Hepatocyte (in vitro differentiated cells): ENCODE measurements at regions not wholly inside any gene's neighbourhood (a gene's known extent, or its start where the extent isn't known, plus 50 kb on each side); places are given as distances from the start of the nearest gene placed in this dataset.

ENCODE experiments used
- DNase-seq: peaks from one replicate; pipeline ENCODE4 v3.0.0-alpha.2; 2016; ENCODE audit warnings: low spot score
- H2AFZ ChIP-seq: fragments of 200-600 bp; sonication (generic); 2 replicates; pipeline ENCODE4 v1.6.0; 2016; ENCODE audit warnings: antibody characterized with exemption, mild to moderate bottlenecking
- H3K27ac ChIP-seq: fragments of 200-600 bp; sonication (generic); 2 replicates; pipeline ENCODE4 v1.5.1; 2016; ENCODE audit warnings: mild to moderate bottlenecking
- H3K27me3 ChIP-seq: fragments of 200-600 bp; sonication (generic); 2 replicates; pipeline ENCODE4 v1.6.1; 2016
- H3K36me3 ChIP-seq: fragments of 200-600 bp; sonication (generic); replicated peaks from 2 replicates; pipeline ENCODE4 v1.5.1; 2016; ENCODE audit warnings: low read depth; ENCODE audit not compliant: insufficient read depth
- H3K4me1 ChIP-seq: fragments of 200-600 bp; sonication (generic); 2 replicates; pipeline ENCODE4 v1.5.1; 2016; ENCODE audit warnings: mild to moderate bottlenecking, moderate library complexity; ENCODE audit not compliant: insufficient read depth
- H3K4me2 ChIP-seq: fragments of 200-600 bp; sonication (generic); 2 replicates; pipeline ENCODE4 v1.6.0; 2016
- H3K4me3 ChIP-seq: fragments of 200-600 bp; sonication (generic); 2 replicates; pipeline ENCODE4 v1.5.1; 2016; ENCODE audit warnings: mild to moderate bottlenecking
- H3K79me2 ChIP-seq: fragments of 200-600 bp; sonication (generic); 2 replicates; pipeline ENCODE4 v1.6.0; 2017; ENCODE audit warnings: mild to moderate bottlenecking
- H3K9me2 ChIP-seq: fragments of 200-600 bp; sonication (generic); replicated peaks from 2 replicates; pipeline ENCODE4 v1.6.0; 2017; ENCODE audit warnings: mild to moderate bottlenecking; ENCODE audit not compliant: insufficient read depth
- H3K9me3 ChIP-seq: fragments of 200-600 bp; sonication (generic); 2 replicates; pipeline ENCODE4 v1.5.1; 2016; ENCODE audit warnings: low read depth, mild to moderate bottlenecking
- H4K20me1 ChIP-seq: fragments of 200-600 bp; sonication (generic); 2 replicates; pipeline ENCODE4 v1.6.0; 2016; ENCODE audit warnings: mild to moderate bottlenecking; ENCODE audit not compliant: insufficient read depth, poor library complexity, severe bottlenecking
- EZH2 ChIP-seq: fragments of 200-600 bp; sonication (generic); IDR thresholded peaks from 2 replicates; pipeline ENCODE4 v1.6.1; 2016; ENCODE audit warnings: antibody characterized with exemption, mild to moderate bottlenecking, borderline replicate concordance
- EZH2phosphoT487 ChIP-seq: fragments of 200-600 bp; sonication (generic); IDR thresholded peaks from one replicate; pipeline ENCODE4 v1.6.1; 2018; ENCODE audit warnings: antibody characterized with exemption, mild to moderate bottlenecking, low read depth, moderate library complexity; ENCODE audit not compliant: unreplicated experiment, severe bottlenecking
- WGBS: methylation state at CpG from one replicate; pipeline ENCODE4 v1.1.6; 2016; ENCODE audit warnings: low lambda C conversion rate; ENCODE audit errors: missing lambda C conversion rate; 5-methylcytosine and 5-hydroxymethylcytosine counted together
- TF ChIP-seq, protein P1 (sequence below): fragments of 200-600 bp; sonication (generic); IDR thresholded peaks from 2 replicates; pipeline ENCODE4 v1.5.1; 2016; ENCODE audit warnings: antibody characterized with exemption, mild to moderate bottlenecking; ENCODE audit not compliant: poor library complexity

DNA sequence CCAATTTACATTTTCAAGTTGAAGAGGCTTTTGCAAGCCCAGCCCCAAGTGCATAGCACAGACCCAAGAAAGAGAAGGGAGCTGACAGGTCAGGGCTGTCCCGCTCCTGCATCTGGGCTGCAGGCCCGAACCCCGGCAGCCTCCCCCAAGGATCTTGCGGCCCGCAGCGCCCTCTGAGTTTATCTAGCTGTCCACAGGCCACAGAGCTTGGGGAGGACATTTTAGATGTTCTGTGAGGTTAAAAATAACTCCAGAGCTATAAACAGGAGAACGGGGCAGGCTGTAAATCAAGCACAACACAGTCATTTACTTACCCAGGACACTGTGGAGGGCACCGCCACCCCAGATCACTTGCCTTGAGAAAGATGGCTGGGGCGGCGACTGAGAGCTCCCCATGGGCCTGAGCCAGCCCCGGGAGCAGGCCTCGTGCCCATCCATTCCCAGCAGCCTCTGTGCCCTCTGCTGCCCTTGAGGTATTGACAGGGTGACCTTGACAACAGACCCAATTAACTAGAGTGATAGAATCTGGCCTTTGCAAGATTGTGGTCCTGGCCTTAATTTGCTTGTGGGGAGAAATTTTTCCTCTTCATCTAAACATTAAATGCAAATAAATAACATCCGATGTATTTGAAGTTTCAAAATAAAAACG lies 563.0 kb downstream of the TCERG1L start:
- no peak overlapping the region for H2AFZ ChIP-seq
- no peak for TF ChIP-seq EZH2phosphoT487
- TF ChIP-seq, protein P1, sequence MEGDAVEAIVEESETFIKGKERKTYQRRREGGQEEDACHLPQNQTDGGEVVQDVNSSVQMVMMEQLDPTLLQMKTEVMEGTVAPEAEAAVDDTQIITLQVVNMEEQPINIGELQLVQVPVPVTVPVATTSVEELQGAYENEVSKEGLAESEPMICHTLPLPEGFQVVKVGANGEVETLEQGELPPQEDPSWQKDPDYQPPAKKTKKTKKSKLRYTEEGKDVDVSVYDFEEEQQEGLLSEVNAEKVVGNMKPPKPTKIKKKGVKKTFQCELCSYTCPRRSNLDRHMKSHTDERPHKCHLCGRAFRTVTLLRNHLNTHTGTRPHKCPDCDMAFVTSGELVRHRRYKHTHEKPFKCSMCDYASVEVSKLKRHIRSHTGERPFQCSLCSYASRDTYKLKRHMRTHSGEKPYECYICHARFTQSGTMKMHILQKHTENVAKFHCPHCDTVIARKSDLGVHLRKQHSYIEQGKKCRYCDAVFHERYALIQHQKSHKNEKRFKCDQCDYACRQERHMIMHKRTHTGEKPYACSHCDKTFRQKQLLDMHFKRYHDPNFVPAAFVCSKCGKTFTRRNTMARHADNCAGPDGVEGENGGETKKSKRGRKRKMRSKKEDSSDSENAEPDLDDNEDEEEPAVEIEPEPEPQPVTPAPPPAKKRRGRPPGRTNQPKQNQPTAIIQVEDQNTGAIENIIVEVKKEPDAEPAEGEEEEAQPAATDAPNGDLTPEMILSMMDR, result no peak
- no peak for TF ChIP-seq EZH2
- no peaks in the 10 kb centered on the region for H3K27me3 ChIP-seq
- 84% methylated on average over 14 of the region's 14 CpGs for WGBS
- H3K27ac ChIP-seq, result no peak overlapping the region
- H3K9me2 ChIP-seq, result no peaks in the 10 kb centered on the region
- H3K4me2 ChIP-seq, result no peak overlapping the region
- no peaks in the 10 kb centered on the region for H3K4me1 ChIP-seq
- H3K79me2 ChIP-seq, result no peaks in the 10 kb centered on the region
- no peak for DNase-seq
- H3K36me3 ChIP-seq, result no peaks in the 10 kb centered on the region
- H4K20me1 ChIP-seq, result no peaks in the 10 kb centered on the region
- no peaks in the 10 kb centered on the region for H3K9me3 ChIP-seq
- H3K4me3 ChIP-seq, result no peak overlapping the region

DNA sequence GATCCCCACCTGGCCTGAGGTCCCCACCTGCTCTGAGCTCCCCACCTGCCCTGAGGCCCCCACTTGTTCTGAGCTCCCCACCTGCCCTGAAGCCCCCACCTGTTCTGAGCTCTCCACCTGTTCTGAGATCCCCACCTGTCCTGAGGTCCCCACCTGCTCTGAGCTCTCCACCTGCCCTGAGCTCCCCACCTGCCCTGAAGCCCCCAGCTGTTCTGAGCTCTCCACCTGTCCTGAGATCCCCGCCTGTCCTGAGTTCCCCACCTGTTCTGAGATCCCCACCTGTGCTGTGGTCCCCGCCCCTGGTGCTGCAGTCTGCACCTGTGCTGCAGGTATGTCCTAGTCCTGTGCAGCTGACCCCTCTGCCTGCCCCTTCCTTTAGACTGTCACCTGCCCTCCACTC lies 561.6 kb downstream of the TCERG1L start:
- no peaks in the 10 kb centered on the region for H4K20me1 ChIP-seq
- no peaks in the 10 kb centered on the region for H3K27me3 ChIP-seq
- H3K36me3 ChIP-seq, result no peaks in the 10 kb centered on the region
- no peak overlapping the region for H3K4me3 ChIP-seq
- no peaks in the 10 kb centered on the region for H3K4me1 ChIP-seq
- DNase-seq, result no peak
- no peaks in the 10 kb centered on the region for H3K9me3 ChIP-seq
- no peaks in the 10 kb centered on the region for H3K79me2 ChIP-seq
- H3K27ac ChIP-seq, result no peak overlapping the region
- TF ChIP-seq, protein P1, result no peak
- TF ChIP-seq EZH2phosphoT487 (no peak), EZH2 (no peak)
- 0% methylated on average over 1 of the region's 2 CpGs for WGBS
- H2AFZ ChIP-seq, result no peak overlapping the region
- no peaks in the 10 kb centered on the region for H3K9me2 ChIP-seq
- no peak overlapping the region for H3K4me2 ChIP-seq

DNA sequence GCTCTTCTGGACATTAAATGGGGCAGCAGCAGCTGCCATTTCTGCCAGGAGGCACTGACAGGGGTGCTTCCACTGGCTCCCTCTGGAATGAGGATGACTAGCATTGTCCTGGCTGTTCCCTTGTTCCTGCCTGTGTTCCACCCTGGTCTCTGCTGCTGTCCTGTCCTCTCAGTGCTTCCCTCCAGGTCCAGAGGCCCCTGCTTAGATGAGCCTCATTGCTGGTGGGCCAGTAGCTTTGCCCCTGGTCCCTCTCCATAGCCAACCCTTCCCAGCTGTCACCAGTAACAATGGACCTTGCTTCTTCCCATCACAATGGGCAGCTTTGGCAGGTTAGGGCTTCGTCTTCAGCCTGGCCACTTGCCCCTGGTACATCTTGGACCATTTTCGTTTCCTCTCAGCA lies 561.1 kb downstream of the TCERG1L start:
- H3K27me3 ChIP-seq, result no peaks in the 10 kb centered on the region
- H2AFZ ChIP-seq, result no peak overlapping the region
- no peaks in the 10 kb centered on the region for H3K4me1 ChIP-seq
- no peak overlapping the region for H3K27ac ChIP-seq
- no peaks in the 10 kb centered on the region for H4K20me1 ChIP-seq
- 67% methylated on average over 2 of the region's 2 CpGs for WGBS
- no peaks in the 10 kb centered on the region for H3K9me3 ChIP-seq
- no peak overlapping the region for H3K4me3 ChIP-seq
- no peaks in the 10 kb centered on the region for H3K9me2 ChIP-seq
- DNase-seq, result no peak
- H3K36me3 ChIP-seq, result no peaks in the 10 kb centered on the region
- TF ChIP-seq, protein P1, result no peak
- TF ChIP-seq EZH2phosphoT487, result no peak
- no peak for TF ChIP-seq EZH2
- H3K79me2 ChIP-seq, result no peaks in the 10 kb centered on the region
- no peak overlapping the region for H3K4me2 ChIP-seq
